HCT116 (cell line): ENCODE measurements at regions not wholly inside any gene's neighbourhood (a gene's known extent, or its start where the extent isn't known, plus 50 kb on each side); places are given as distances from the start of the nearest gene placed in this dataset.

Experiments
- ATAC-seq: fragments of 200-7000 bp; cut with Tn5 transposase; 2 replicates; pipeline ENCODE4 v1.9.1; 2020; ENCODE audit warnings: mild to moderate bottlenecking, moderate library complexity
- BruUV-seq: library from RNA; stranded (reverse); fragments of 400-500 nt; replicated peaks from 2 replicates; lab custom pipeline; 2021; lab: Mats Ljungman, UMichigan
- CTCF ChIA-PET: fragments of 300-600 bp; sonication (Branson Sonifier 250); formaldehyde crosslinking; loops from one replicate; lab custom pipeline; 2021; ENCODE audit warnings: antibody characterized with exemption; lab: Charles Lee
- POLR2A ChIA-PET: fragments of 300-600, 350-600 bp; sonication (Branson Sonifier 250); formaldehyde crosslinking; loops from one replicate; lab custom pipeline; 2021; ENCODE audit warnings: antibody characterized with exemption; lab: Charles Lee
- RAD21 ChIA-PET, 2 experiments: fragments of 300-600 bp; sonication (Branson Sonifier 250); formaldehyde crosslinking; loops; one replicate each; lab custom pipeline; 2023; ENCODE audit warnings: low total read pairs in 2 of 2; ENCODE audit not compliant: uncharacterized antibody in 2 of 2, unreplicated experiment in 2 of 2, low non-redundant PET in 1 of 2; lab: Charles Lee
- DNase-seq: peaks from one replicate; pipeline ENCODE4 v3.0.0-alpha.2; 2010; ENCODE audit warnings: low read depth, low spot score
- H2AFZ ChIP-seq: fragments of 200-600 bp; shearing (Covaris generic), sonication (generic); 2 replicates; pipeline ENCODE4 v1.6.1; 2017; ENCODE audit warnings: low read depth, mixed run types, mixed read lengths, antibody characterized with exemption, low read length; ENCODE audit not compliant: poor library complexity, severe bottlenecking
- H3K27ac ChIP-seq: 2 replicates; pipeline ENCODE4 v1.5.1; 2012; ENCODE audit warnings: low read depth, low read length
- H3K27me3 ChIP-seq: fragments of 200-600 bp; sonication (generic); 2 replicates; pipeline ENCODE4 v1.6.1; 2016; ENCODE audit warnings: mixed run types, low read length, mixed read lengths; ENCODE audit not compliant: insufficient read depth
- H3K36me3 ChIP-seq, 2 experiments: fragments of 200-500 bp in 1 of 2; fragments of 200-600 bp in 1 of 2; sonication (Bioruptor generic) in 1 of 2; sonication (generic) in 1 of 2; 2 replicates each; pipeline versions ENCODE4 v1.5.1 to v1.6.1; 2014 to 2016; ENCODE audit warnings: low read length in 2 of 2, inconsistent platforms in 1 of 2, mixed read lengths in 1 of 2, mixed run types in 1 of 2; ENCODE audit not compliant: insufficient read depth in 2 of 2, control insufficient read depth in 1 of 2
- H3K4me1 ChIP-seq, 2 experiments: fragments of 200-600 bp in 1 of 2; sonication (generic) in 1 of 2; 2 replicates each; pipeline versions ENCODE4 v1.5.1 to v1.6.1; 2012 to 2017; ENCODE audit warnings: low read length in 2 of 2, inconsistent platforms in 1 of 2, mild to moderate bottlenecking in 1 of 2, mixed read lengths in 1 of 2, mixed run types in 1 of 2, moderate library complexity in 1 of 2; ENCODE audit not compliant: insufficient read depth in 2 of 2, control insufficient read depth in 1 of 2
- H3K4me2 ChIP-seq: fragments of 200-600 bp; sonication (generic); 2 replicates; pipeline ENCODE4 v1.6.1; 2017; ENCODE audit warnings: mixed run types, low read length, mixed read lengths
- H3K4me3 ChIP-seq, 2 experiments: fragments of 200-600 bp in 1 of 2; sonication (generic) in 1 of 2; replicated peaks in 1 of 2; 2 replicates each; pipeline ENCODE4 v1.5.1; 2011 to 2016; ENCODE audit warnings: low read length in 2 of 2, control low read depth in 1 of 2, low read depth in 1 of 2, mild to moderate bottlenecking in 1 of 2, mixed read lengths in 1 of 2, mixed run types in 1 of 2
- H3K79me2 ChIP-seq: fragments of 200-600 bp; sonication (generic); 2 replicates; pipeline ENCODE4 v1.6.1; 2017; ENCODE audit warnings: mild to moderate bottlenecking, mixed run types, low read length, moderate library complexity, mixed read lengths; ENCODE audit not compliant: insufficient read depth
- H3K9ac ChIP-seq: fragments of 200-600 bp; sonication (generic); 2 replicates; pipeline ENCODE4 v1.6.1; 2016; ENCODE audit warnings: low read length, mixed read lengths
- H3K9me2 ChIP-seq: fragments of 200-600 bp; sonication (generic), shearing (Covaris generic); 2 replicates; pipeline ENCODE4 v1.6.1; 2017; ENCODE audit warnings: mixed run types, mild to moderate bottlenecking, moderate library complexity; ENCODE audit not compliant: insufficient read depth
- H3K9me3 ChIP-seq, 2 experiments: fragments of 200-500 bp in 1 of 2; fragments of 200-600 bp in 1 of 2; sonication (Bioruptor generic) in 1 of 2; sonication (generic) in 1 of 2; 2 replicates each; pipeline ENCODE4 v1.6.1; 2014 to 2017; ENCODE audit warnings: low read length in 2 of 2, mixed read lengths in 2 of 2, inconsistent platforms in 1 of 2, low read depth in 1 of 2, mild to moderate bottlenecking in 1 of 2, mixed run types in 1 of 2, moderate library complexity in 1 of 2; ENCODE audit not compliant: control insufficient read depth in 1 of 2, insufficient read depth in 1 of 2
- H4K20me1 ChIP-seq: fragments of 200-600 bp; sonication (generic), shearing (Covaris generic); 2 replicates; pipeline ENCODE4 v1.6.1; 2017; ENCODE audit warnings: mixed run types, mild to moderate bottlenecking, moderate library complexity; ENCODE audit not compliant: insufficient read depth
- ATF3 ChIP-seq: IDR thresholded peaks from 2 replicates; pipeline ENCODE4 v1.6.1; 2012
- CEBPB ChIP-seq: IDR thresholded peaks from 2 replicates; pipeline ENCODE4 v1.6.1; 2012; ENCODE audit warnings: low read depth
- ELF1 ChIP-seq: IDR thresholded peaks from 2 replicates; pipeline ENCODE4 v1.6.1; 2012; ENCODE audit warnings: low read depth, borderline replicate concordance
- EZH2 ChIP-seq: fragments of 200-600 bp; sonication (generic); IDR thresholded peaks from 2 replicates; pipeline ENCODE4 v1.6.1; 2017; ENCODE audit warnings: antibody characterized with exemption, mixed run types
- POLR2A ChIP-seq: IDR thresholded peaks from 2 replicates; pipeline ENCODE4 v1.7.0; 2011; ENCODE audit warnings: borderline replicate concordance; ENCODE audit not compliant: insufficient read depth, insufficient read length; ENCODE audit errors: extremely low read depth
- POLR2AphosphoS5 ChIP-seq: IDR thresholded peaks from 2 replicates; pipeline ENCODE4 v1.6.1; 2011; ENCODE audit warnings: mild to moderate bottlenecking, low read depth, low read length, moderate library complexity
- RAD21 ChIP-seq: IDR thresholded peaks from 2 replicates; pipeline ENCODE4 v1.6.1; 2012; ENCODE audit warnings: low read depth, mild to moderate bottlenecking
- SIN3A ChIP-seq: IDR thresholded peaks from 2 replicates; pipeline ENCODE4 v1.6.1; 2012; ENCODE audit warnings: low read depth
- SRF ChIP-seq: IDR thresholded peaks from 2 replicates; pipeline ENCODE4 v1.6.1; 2012; ENCODE audit warnings: low read depth
- TCF7L2 ChIP-seq: IDR thresholded peaks from 2 replicates; pipeline ENCODE4 v1.7.0; 2011; ENCODE audit warnings: borderline replicate concordance, inconsistent platforms; ENCODE audit not compliant: insufficient read depth, insufficient read length; ENCODE audit errors: extremely low read depth
- ZBTB33 ChIP-seq: IDR thresholded peaks from 2 replicates; pipeline ENCODE4 v1.6.1; 2011; ENCODE audit warnings: mild to moderate bottlenecking, low read length, moderate library complexity; ENCODE audit not compliant: insufficient replicate concordance; ENCODE audit errors: extremely low read depth
- intact Hi-C: fragments of 100-400 bp; cut with micrococcal nuclease; formaldehyde crosslinking; loops from 2 replicates; pipeline ENCODE4 v1.10.0; 2022
- TF ChIP-seq, protein P1 (sequence below), 3 experiments: fragments of 200-600 bp in 1 of 3; sonication (generic) in 1 of 3; IDR thresholded peaks in 2 of 3; conservative IDR thresholded peaks in 1 of 3; 2 replicates each; pipeline ENCODE4 v1.5.1; 2012 to 2017; ENCODE audit warnings: low read depth in 2 of 3, low read length in 2 of 3, antibody characterized with exemption in 1 of 3, borderline replicate concordance in 1 of 3, control low read depth in 1 of 3, mild to moderate bottlenecking in 1 of 3, mixed read lengths in 1 of 3, mixed run types in 1 of 3, moderate library complexity in 1 of 3; ENCODE audit not compliant: insufficient read depth in 1 of 3
- TF ChIP-seq, protein P2 (sequence below): IDR thresholded peaks from 2 replicates; pipeline ENCODE4 v1.6.1; 2012; ENCODE audit warnings: low read depth

GRCh38 chr2:198544461-198544860, 740.1 kb downstream of the PLCL1 start:
- ATAC-seq: no peak
- ChIA-PET POLR2A (no interaction called here), RAD21 (no interaction called here), CTCF (no interaction called here)
- Histone ChIP-seq H4K20me1 (no peaks in the 10 kb centered on the region), H3K4me2 (no peak overlapping the region), H3K27ac (no peak overlapping the region), H3K9me3 (no peaks in the 10 kb centered on the region), H3K4me1 (no peaks in the 10 kb centered on the region), H2AFZ (no peak overlapping the region), H3K4me3 (no peak overlapping the region), H3K9ac (no peak overlapping the region), H3K27me3 (peaks cover 7% of the 10 kb centered on the region; the same call in 1 of the 2 replicates), H3K36me3 (no peaks in the 10 kb centered on the region), H3K79me2 (no peaks in the 10 kb centered on the region), H3K9me2 (no peaks in the 10 kb centered on the region)
- no peak for DNase-seq
- BruUV-seq: no TSS peak
- TF ChIP-seq, protein P1, sequence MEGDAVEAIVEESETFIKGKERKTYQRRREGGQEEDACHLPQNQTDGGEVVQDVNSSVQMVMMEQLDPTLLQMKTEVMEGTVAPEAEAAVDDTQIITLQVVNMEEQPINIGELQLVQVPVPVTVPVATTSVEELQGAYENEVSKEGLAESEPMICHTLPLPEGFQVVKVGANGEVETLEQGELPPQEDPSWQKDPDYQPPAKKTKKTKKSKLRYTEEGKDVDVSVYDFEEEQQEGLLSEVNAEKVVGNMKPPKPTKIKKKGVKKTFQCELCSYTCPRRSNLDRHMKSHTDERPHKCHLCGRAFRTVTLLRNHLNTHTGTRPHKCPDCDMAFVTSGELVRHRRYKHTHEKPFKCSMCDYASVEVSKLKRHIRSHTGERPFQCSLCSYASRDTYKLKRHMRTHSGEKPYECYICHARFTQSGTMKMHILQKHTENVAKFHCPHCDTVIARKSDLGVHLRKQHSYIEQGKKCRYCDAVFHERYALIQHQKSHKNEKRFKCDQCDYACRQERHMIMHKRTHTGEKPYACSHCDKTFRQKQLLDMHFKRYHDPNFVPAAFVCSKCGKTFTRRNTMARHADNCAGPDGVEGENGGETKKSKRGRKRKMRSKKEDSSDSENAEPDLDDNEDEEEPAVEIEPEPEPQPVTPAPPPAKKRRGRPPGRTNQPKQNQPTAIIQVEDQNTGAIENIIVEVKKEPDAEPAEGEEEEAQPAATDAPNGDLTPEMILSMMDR (IDR thresholded peaks at IDR 0.05 in 2 of 3, conservative IDR thresholded peaks at IDR 0.05 in 1 of 3; ENCODE audit: borderline replicate concordance in 1 of 3, insufficient read depth in 1 of 3, low read depth in 2 of 3, low read length in 2 of 3): no peak
- TF ChIP-seq POLR2AphosphoS5: no peak
- no peak for TF ChIP-seq RAD21
- no peak for TF ChIP-seq TCF7L2
- no peak for TF ChIP-seq CEBPB
- no peak for TF ChIP-seq POLR2A
- TF ChIP-seq SIN3A: no peak
- TF ChIP-seq ATF3: no peak
- TF ChIP-seq, protein P2, sequence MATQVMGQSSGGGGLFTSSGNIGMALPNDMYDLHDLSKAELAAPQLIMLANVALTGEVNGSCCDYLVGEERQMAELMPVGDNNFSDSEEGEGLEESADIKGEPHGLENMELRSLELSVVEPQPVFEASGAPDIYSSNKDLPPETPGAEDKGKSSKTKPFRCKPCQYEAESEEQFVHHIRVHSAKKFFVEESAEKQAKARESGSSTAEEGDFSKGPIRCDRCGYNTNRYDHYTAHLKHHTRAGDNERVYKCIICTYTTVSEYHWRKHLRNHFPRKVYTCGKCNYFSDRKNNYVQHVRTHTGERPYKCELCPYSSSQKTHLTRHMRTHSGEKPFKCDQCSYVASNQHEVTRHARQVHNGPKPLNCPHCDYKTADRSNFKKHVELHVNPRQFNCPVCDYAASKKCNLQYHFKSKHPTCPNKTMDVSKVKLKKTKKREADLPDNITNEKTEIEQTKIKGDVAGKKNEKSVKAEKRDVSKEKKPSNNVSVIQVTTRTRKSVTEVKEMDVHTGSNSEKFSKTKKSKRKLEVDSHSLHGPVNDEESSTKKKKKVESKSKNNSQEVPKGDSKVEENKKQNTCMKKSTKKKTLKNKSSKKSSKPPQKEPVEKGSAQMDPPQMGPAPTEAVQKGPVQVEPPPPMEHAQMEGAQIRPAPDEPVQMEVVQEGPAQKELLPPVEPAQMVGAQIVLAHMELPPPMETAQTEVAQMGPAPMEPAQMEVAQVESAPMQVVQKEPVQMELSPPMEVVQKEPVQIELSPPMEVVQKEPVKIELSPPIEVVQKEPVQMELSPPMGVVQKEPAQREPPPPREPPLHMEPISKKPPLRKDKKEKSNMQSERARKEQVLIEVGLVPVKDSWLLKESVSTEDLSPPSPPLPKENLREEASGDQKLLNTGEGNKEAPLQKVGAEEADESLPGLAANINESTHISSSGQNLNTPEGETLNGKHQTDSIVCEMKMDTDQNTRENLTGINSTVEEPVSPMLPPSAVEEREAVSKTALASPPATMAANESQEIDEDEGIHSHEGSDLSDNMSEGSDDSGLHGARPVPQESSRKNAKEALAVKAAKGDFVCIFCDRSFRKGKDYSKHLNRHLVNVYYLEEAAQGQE: no peak
- TF ChIP-seq ZBTB33: no peak
- TF ChIP-seq EZH2: no peak
- TF ChIP-seq SRF: no peak
- TF ChIP-seq ELF1: no peak
- intact Hi-C loops: no loop called here
